Tibial nerve (tissue), 3 donors: ENCODE measurements at regions not wholly inside any gene's neighbourhood (a gene's known extent, or its start where the extent isn't known, plus 50 kb on each side); places are given as distances from the start of the nearest gene placed in this dataset.

Experiments
- POLR2A ChIP-seq, 2 donors: fragments of 450-650 bp; IDR thresholded peaks; one replicate each; pipeline ENCODE4 v1.6.1; 2017; ENCODE audit warnings: antibody characterized with exemption in 2 of 2, mild to moderate bottlenecking in 2 of 2, moderate library complexity in 2 of 2
- TF ChIP-seq, protein P1 (sequence below), 5 experiments: fragments of 200-600 bp in 3 of 5; fragments of 450-650 bp in 2 of 5; sonication (generic) in 3 of 5; IDR thresholded peaks; one replicate each; pipeline ENCODE4 v1.5.1; 2016 to 2019; ENCODE audit warnings: antibody characterized with exemption in 5 of 5, mild to moderate bottlenecking in 3 of 5, moderate library complexity in 2 of 5

DNA sequence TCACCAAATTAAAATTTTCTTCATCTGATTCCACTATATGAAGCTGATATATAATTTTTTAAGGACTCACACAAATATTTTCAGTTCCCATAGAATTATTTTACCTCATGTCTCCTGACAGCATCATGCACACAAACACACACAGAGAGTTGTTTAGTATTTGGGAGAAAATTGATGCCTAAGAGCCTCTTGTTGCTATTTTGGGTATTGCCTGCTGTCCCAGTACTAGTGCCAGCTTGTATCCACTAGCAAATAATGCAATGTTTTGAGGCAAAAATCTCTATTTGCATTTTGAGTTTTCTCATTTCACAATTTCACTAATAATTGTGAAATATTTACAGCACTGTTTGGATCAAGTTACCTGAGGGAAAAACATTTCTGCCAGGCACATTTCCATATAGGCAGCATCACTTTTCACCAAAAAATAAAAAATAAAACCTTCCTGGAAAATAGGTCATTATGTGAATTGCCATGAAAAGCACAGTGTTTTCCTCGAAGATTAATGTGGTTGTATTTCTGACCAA is 328.2 kb downstream of the KCNJ3 start:
- TF ChIP-seq, protein P1, sequence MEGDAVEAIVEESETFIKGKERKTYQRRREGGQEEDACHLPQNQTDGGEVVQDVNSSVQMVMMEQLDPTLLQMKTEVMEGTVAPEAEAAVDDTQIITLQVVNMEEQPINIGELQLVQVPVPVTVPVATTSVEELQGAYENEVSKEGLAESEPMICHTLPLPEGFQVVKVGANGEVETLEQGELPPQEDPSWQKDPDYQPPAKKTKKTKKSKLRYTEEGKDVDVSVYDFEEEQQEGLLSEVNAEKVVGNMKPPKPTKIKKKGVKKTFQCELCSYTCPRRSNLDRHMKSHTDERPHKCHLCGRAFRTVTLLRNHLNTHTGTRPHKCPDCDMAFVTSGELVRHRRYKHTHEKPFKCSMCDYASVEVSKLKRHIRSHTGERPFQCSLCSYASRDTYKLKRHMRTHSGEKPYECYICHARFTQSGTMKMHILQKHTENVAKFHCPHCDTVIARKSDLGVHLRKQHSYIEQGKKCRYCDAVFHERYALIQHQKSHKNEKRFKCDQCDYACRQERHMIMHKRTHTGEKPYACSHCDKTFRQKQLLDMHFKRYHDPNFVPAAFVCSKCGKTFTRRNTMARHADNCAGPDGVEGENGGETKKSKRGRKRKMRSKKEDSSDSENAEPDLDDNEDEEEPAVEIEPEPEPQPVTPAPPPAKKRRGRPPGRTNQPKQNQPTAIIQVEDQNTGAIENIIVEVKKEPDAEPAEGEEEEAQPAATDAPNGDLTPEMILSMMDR (IDR thresholded peaks at IDR 0.05): no peak
- no peak for TF ChIP-seq POLR2A (IDR thresholded peaks at IDR 0.05)
